ENCODE measurements at regions not wholly inside any gene's neighbourhood (a gene's known extent, or its start where the extent isn't known, plus 50 kb on each side); places are given as distances from the start of the nearest gene placed in this dataset.

GRCh38 chr11:121863126-121863525 is 252.9 kb downstream of the BLID start:
- TF ChIP-seq CTCF (IDR thresholded peaks at IDR 0.05): no peak
- no peak for TF ChIP-seq POLR2A (IDR thresholded peaks at IDR 0.05)

Measured in thyroid gland (tissue), 4 donors.